Left ventricle myocardium inferior (tissue), 1 donor: ENCODE measurements at regions not wholly inside any gene's neighbourhood (a gene's known extent, or its start where the extent isn't known, plus 50 kb on each side); places are given as distances from the start of the nearest gene placed in this dataset.

ENCODE experiments used
- DNase-seq: peaks from one replicate; pipeline ENCODE4 v3.0.0-alpha.2; 2020
- H3K27ac ChIP-seq: fragments of 200-600 bp; replicated peaks from 2 replicates; pipeline ENCODE4 v1.8.0; 2021
- H3K27me3 ChIP-seq: fragments of 200-600 bp; 2 replicates; pipeline ENCODE4 v1.8.0; 2021; ENCODE audit warnings: low read depth
- H3K36me3 ChIP-seq: fragments of 200-600 bp; 2 replicates; pipeline ENCODE4 v1.8.0; 2021
- H3K4me1 ChIP-seq: fragments of 200-600 bp; 2 replicates; pipeline ENCODE4 v1.8.0; 2021
- H3K4me3 ChIP-seq: fragments of 200-600 bp; 2 replicates; pipeline ENCODE4 v1.8.0; 2021; ENCODE audit warnings: mild to moderate bottlenecking, moderate library complexity
- H3K9me3 ChIP-seq: fragments of 200-600 bp; replicated peaks from 2 replicates; pipeline ENCODE4 v1.8.0; 2021
- intact Hi-C: fragments of 100-400 bp; cut with micrococcal nuclease; formaldehyde crosslinking; loops from one replicate; pipeline ENCODE4 v1.11.0; 2022
- TF ChIP-seq, protein P1 (sequence below): fragments of 200-600 bp; IDR thresholded peaks from 2 replicates; pipeline ENCODE4 v1.8.0; 2021; ENCODE audit warnings: antibody characterized with exemption, mild to moderate bottlenecking, borderline replicate concordance
- donor health status: DM: no; HTN: yes; CAD: no; lungs with severe emphysema.

DNA sequence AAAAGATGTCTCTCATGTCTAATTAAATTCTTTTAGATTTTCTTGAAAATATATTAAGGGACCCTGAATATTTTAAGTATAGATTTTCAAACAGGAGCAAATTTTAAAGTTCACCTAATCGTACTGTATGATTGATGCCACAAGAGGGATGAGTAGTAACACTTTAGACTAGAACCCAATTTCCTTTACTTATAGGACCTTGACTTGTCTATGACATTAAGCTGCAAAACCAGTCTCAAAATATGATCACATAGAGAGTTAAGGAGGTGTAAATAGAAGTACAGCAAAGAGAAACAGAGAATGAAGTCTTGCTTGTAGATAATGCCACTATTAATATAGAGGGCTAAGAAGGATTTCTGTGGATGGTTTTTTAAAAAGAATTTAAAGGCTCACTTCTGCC, 312.9 kb upstream of the PRR16 start:
- DNase-seq: no peak
- intact Hi-C loops: no loop called here
- H3K4me1 ChIP-seq: no peaks in the 10 kb centered on the region
- peaks cover 4% of the 10 kb centered on the region for H3K9me3 ChIP-seq
- H3K4me3 ChIP-seq: no peak overlapping the region
- H3K27me3 ChIP-seq: no peaks in the 10 kb centered on the region
- TF ChIP-seq, protein P1, sequence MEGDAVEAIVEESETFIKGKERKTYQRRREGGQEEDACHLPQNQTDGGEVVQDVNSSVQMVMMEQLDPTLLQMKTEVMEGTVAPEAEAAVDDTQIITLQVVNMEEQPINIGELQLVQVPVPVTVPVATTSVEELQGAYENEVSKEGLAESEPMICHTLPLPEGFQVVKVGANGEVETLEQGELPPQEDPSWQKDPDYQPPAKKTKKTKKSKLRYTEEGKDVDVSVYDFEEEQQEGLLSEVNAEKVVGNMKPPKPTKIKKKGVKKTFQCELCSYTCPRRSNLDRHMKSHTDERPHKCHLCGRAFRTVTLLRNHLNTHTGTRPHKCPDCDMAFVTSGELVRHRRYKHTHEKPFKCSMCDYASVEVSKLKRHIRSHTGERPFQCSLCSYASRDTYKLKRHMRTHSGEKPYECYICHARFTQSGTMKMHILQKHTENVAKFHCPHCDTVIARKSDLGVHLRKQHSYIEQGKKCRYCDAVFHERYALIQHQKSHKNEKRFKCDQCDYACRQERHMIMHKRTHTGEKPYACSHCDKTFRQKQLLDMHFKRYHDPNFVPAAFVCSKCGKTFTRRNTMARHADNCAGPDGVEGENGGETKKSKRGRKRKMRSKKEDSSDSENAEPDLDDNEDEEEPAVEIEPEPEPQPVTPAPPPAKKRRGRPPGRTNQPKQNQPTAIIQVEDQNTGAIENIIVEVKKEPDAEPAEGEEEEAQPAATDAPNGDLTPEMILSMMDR: no peak
- H3K36me3 ChIP-seq: no peaks in the 10 kb centered on the region
- H3K27ac ChIP-seq: no peak overlapping the region

DNA sequence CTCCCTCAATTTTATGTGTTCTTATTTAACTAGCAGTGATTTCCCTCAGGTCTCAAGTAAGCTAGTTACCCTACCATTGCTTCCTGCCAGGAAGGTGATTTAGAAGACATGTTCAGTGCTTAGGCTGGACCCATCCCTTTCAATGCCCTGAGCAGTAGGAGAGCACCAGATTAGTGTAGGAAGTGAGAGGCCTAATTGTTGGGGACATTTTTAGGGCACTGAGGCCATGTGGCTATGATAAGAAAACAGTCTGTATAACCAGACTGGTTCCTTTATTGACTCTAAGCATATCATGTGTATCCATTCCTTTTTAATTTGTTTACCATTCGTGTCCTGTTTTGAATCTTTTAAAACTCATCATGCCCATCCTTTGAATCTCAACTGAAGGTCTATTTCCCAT, 312.3 kb upstream of the PRR16 start:
- no peak for DNase-seq
- H3K9me3 ChIP-seq: no peaks in the 10 kb centered on the region
- intact Hi-C loops: no loop called here
- H3K4me3 ChIP-seq: no peak overlapping the region
- H3K27ac ChIP-seq: no peak overlapping the region
- no peaks in the 10 kb centered on the region for H3K4me1 ChIP-seq
- no peaks in the 10 kb centered on the region for H3K36me3 ChIP-seq
- no peaks in the 10 kb centered on the region for H3K27me3 ChIP-seq
- TF ChIP-seq, protein P1: no peak

DNA sequence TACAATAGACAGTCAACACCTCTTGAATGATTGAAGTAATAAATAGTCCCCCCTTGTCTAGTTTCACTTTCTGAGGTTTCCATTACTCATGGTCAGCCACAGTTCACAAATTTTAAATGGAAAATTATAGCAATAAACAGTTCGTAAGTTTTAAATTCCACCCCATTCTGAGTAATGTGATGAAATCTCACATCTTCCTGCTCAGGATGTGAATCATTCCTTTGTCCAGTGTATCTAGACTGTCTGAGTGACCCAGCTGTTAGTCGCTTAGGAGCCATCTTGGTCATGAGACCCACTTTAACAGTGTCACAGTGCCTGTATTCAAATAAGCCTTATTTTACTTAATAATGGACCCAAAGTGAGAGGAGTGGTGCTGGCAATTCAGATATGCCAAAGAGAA, 311.6 kb upstream of the PRR16 start:
- H3K4me3 ChIP-seq: no peak overlapping the region
- no peaks in the 10 kb centered on the region for H3K9me3 ChIP-seq
- no peaks in the 10 kb centered on the region for H3K27me3 ChIP-seq
- no peaks in the 10 kb centered on the region for H3K36me3 ChIP-seq
- no peak for DNase-seq
- TF ChIP-seq, protein P1: no peak
- H3K27ac ChIP-seq: no peak overlapping the region
- intact Hi-C loops: no loop called here
- no peaks in the 10 kb centered on the region for H3K4me1 ChIP-seq

DNA sequence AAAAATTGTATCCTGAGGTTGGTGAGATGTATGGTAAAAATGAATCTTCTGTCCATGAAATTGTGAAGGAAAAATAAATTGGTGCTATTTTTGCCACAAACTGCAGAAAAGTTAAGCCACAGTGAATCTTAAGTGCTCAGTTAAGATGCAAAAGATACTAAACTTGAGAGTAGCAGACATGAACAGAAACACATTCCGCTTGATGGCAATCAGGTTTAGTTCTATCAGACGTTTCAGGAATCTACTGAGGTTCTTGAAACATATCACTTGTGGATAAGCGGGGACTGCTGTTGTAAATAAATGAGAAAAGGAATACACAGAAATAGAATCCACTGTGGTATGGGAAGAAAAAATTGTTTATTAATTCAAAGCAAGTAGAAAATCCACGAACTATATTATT, 311.2 kb upstream of the PRR16 start:
- no peak for DNase-seq
- Histone ChIP-seq H3K36me3 (no peaks in the 10 kb centered on the region), H3K27me3 (no peaks in the 10 kb centered on the region), H3K4me1 (no peaks in the 10 kb centered on the region), H3K9me3 (no peaks in the 10 kb centered on the region), H3K4me3 (no peak overlapping the region), H3K27ac (no peak overlapping the region)
- TF ChIP-seq, protein P1: no peak
- intact Hi-C loops: no loop called here

DNA sequence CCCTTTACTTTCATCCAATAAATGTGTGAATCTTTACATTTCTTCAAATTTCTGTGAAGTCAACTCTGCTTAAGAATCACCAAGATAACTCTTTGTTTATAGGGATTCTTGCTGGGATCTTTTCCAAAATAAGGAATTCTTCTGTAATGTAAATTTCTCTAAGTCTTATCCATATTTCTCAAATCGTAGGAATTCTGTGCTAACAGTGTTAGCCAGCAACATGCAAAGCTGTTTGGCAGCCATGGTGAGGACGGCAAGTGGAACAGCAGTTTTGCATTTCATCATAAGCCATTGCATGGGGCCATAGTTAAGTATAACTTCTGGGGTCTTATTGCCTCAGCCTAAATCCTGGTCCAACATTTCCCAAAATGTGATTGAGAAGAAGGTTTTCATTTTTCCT, 310.5 kb upstream of the PRR16 start:
- Histone ChIP-seq H3K4me3 (no peak overlapping the region), H3K4me1 (no peaks in the 10 kb centered on the region), H3K27ac (no peak overlapping the region), H3K36me3 (no peaks in the 10 kb centered on the region), H3K27me3 (no peaks in the 10 kb centered on the region), H3K9me3 (no peaks in the 10 kb centered on the region)
- DNase-seq: no peak
- intact Hi-C loops: no loop called here
- TF ChIP-seq, protein P1: no peak

DNA sequence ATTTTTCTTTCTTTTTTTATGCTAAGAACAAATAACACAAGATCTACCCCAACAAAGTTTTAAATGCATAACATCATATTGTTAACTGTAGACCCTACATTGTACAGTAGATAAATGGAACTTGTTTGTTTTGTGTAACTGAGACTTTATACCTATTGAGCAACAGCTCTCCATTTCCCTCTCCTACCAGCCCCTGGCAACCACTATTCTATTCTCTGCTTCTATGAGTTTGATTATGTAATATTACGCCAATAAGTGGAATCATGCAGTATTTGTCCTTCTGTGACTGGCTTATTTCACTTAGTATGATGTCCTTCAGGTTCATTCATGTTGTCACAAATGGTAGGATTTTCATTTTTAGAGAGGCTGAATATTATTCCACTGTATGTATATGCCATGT, 308.2 kb upstream of the PRR16 start:
- H3K4me1 ChIP-seq: peaks cover 3% of the 10 kb centered on the region
- TF ChIP-seq, protein P1: no peak
- intact Hi-C loops: no loop called here
- DNase-seq: no peak
- H3K9me3 ChIP-seq: no peaks in the 10 kb centered on the region
- no peaks in the 10 kb centered on the region for H3K27me3 ChIP-seq
- no peak overlapping the region for H3K27ac ChIP-seq
- no peaks in the 10 kb centered on the region for H3K36me3 ChIP-seq
- no peak overlapping the region for H3K4me3 ChIP-seq
